Sciatic nerve (tissue), 2 donors: ENCODE measurements at regions not wholly inside any gene's neighbourhood (a gene's known extent, or its start where the extent isn't known, plus 50 kb on each side); places are given as distances from the start of the nearest gene placed in this dataset.
"Not testable (repeated sequence)": the region's sequence is repeated elsewhere in the genome, so short reads cannot be mapped to it uniquely, and the experiment has no call there.

Experiments
- ATAC-seq: fragments of 200-7000 bp; cut with Tn5 transposase; one replicate; pipeline ENCODE4 v1.9.1; 2020; ENCODE audit warnings: mild to moderate bottlenecking, moderate library complexity
- DNase-seq: peaks from one replicate; pipeline ENCODE4 v3.0.0-alpha.2; 2020; ENCODE audit warnings: low spot score
- intact Hi-C: fragments of 100-400 bp; cut with DNase I; formaldehyde crosslinking; loops from one replicate; pipeline ENCODE4 v1.14.2; 2022
- donor health status: DM: no; HTN: no; CAD: no.
- donor health status: DM: no; HTN: no; CAD: no.

- DNase-seq, ATAC-seq, intact Hi-C loops: not testable (repeated sequence)
Observed at GRCh38 chr13:22881721-22882608, 298.8 kb upstream of the SGCG start.

- ATAC-seq (no peak), DNase-seq (no peak)
- intact Hi-C loops, result no loop called here
Observed at GRCh38 chr13:22883262-22883840, 297.4 kb upstream of the SGCG start.

GRCh38 chr13:22883956-22884355 lies 296.8 kb upstream of the SGCG start:
- ATAC-seq (no peak), DNase-seq (no peak)
- intact Hi-C loops, result no loop called here

GRCh38 chr13:22886061-22886460 lies 294.7 kb upstream of the SGCG start:
- DNase-seq, ATAC-seq, intact Hi-C loops: not testable (repeated sequence)

- DNase-seq, intact Hi-C loops, ATAC-seq: not testable (repeated sequence)
Observed at GRCh38 chr13:22889376-22889775, 291.4 kb upstream of the SGCG start.

GRCh38 chr13:22893204-22893603 lies 287.6 kb upstream of the SGCG start:
- intact Hi-C loops, result no loop called here
- no peak for DNase-seq
- ATAC-seq, result no peak

GRCh38 chr13:22893777-22894176 lies 287.0 kb upstream of the SGCG start:
- intact Hi-C loops, result no loop called here
- no peak for DNase-seq
- ATAC-seq, result no peak

GRCh38 chr13:22897571-22898314 lies 283.0 kb upstream of the SGCG start:
- intact Hi-C loops, result no loop called here
- no peak for ATAC-seq
- no peak for DNase-seq

- DNase-seq, ATAC-seq, intact Hi-C loops: not testable (repeated sequence)
Observed at GRCh38 chr13:22900416-22900951, 280.3 kb upstream of the SGCG start.

- intact Hi-C loops, result no loop called here
- ATAC-seq (no peak), DNase-seq (no peak)
Observed at GRCh38 chr13:22903301-22903700, 277.5 kb upstream of the SGCG start.

GRCh38 chr13:22903925-22904324 lies 276.9 kb upstream of the SGCG start:
- no peak for ATAC-seq
- intact Hi-C loops, result no loop called here
- DNase-seq, result no peak

GRCh38 chr13:22915442-22916082 lies 265.2 kb upstream of the SGCG start:
- ATAC-seq, result peak; percentile 95
- intact Hi-C loops, result no loop called here
- no peak for DNase-seq

GRCh38 chr13:22916276-22916675 lies 264.5 kb upstream of the SGCG start:
- ATAC-seq, intact Hi-C loops, DNase-seq: not testable (repeated sequence)

- DNase-seq, result peak; percentile 84
- intact Hi-C loops, result no loop called here
- ATAC-seq, result peak; percentile 96
Observed at GRCh38 chr13:22925881-22926747, 254.7 kb upstream of the SGCG start.

GRCh38 chr13:22926748-22927400 lies 253.9 kb upstream of the SGCG start:
- ATAC-seq (peak; percentile 21), DNase-seq (no peak)
- intact Hi-C loops, result no loop called here

- ATAC-seq, DNase-seq, intact Hi-C loops: not testable (repeated sequence)
Observed at GRCh38 chr13:22927845-22928244, 252.9 kb upstream of the SGCG start.

- ATAC-seq (no peak), DNase-seq (no peak)
- intact Hi-C loops, result no loop called here
Observed at GRCh38 chr13:22929381-22930126, 251.2 kb upstream of the SGCG start.
